Heart right ventricle (tissue), 16 donors: ENCODE measurements at regions not wholly inside any gene's neighbourhood (a gene's known extent, or its start where the extent isn't known, plus 50 kb on each side); places are given as distances from the start of the nearest gene placed in this dataset.

Experiments
- ATAC-seq, 8 donors: fragments of 200-7000 bp; cut with Tn5 transposase; one replicate each; pipeline ENCODE4 v1.9.1; 2020; ENCODE audit warnings: mild to moderate bottlenecking in 8 of 8, moderate library complexity in 8 of 8, moderate number of reproducible peaks in 1 of 8
- DNase-seq, 2 donors: peaks; one replicate each; pipeline ENCODE4 v3.0.0-alpha.2; 2020
- H3K27ac ChIP-seq, 10 donors: fragments of 200-600 bp; sonication (generic) in 2 of 10; one replicate each; pipeline versions ENCODE4 v1.5.0 to v1.8.0; 2020 to 2022; ENCODE audit warnings: mild to moderate bottlenecking in 3 of 10
- H3K27me3 ChIP-seq, 7 donors: fragments of 200-600 bp; one replicate each; pipeline ENCODE4 v1.8.0; 2021 to 2022; ENCODE audit warnings: mild to moderate bottlenecking in 2 of 7
- H3K36me3 ChIP-seq, 9 donors: fragments of 200-600 bp; sonication (generic) in 1 of 9; one replicate each; pipeline versions ENCODE4 v1.5.0 to v1.8.0; 2020 to 2022; ENCODE audit warnings: mild to moderate bottlenecking in 2 of 9
- H3K4me1 ChIP-seq, 9 donors: fragments of 200-600 bp; sonication (generic) in 1 of 9; one replicate each; pipeline versions ENCODE4 v1.5.0 to v1.8.0; 2020 to 2022; ENCODE audit warnings: mild to moderate bottlenecking in 4 of 9
- H3K4me3 ChIP-seq, 10 donors: fragments of 200-600 bp; sonication (generic) in 2 of 10; one replicate each; pipeline versions ENCODE4 v1.5.0 to v1.8.0; 2020 to 2022; ENCODE audit warnings: mild to moderate bottlenecking in 7 of 10, moderate library complexity in 2 of 10
- H3K9me3 ChIP-seq, 11 donors: fragments of 200-600 bp in 10 of 11; sonication (generic) in 2 of 11; one replicate each; pipeline versions ENCODE4 v1.5.0 to v1.8.0; 2013 to 2022; ENCODE audit warnings: mild to moderate bottlenecking in 2 of 11, control low read depth in 1 of 11, moderate library complexity in 1 of 11
- CTCF ChIP-seq, 9 donors: fragments of 200-600 bp; sonication (generic) in 2 of 9; IDR thresholded peaks; one replicate each; pipeline versions ENCODE4 v1.5.0 to v1.8.0; 2021 to 2022; ENCODE audit warnings: antibody characterized with exemption in 9 of 9, mild to moderate bottlenecking in 5 of 9, moderate library complexity in 1 of 9
- WGBS, 2 donors: extraction: QIAGEN DNeasy Blood & Tissue Kit; methylation state at CpG; one replicate each; pipeline ENCODE4 v1.1.7; 2013; ENCODE audit warnings: inconsistent platforms in 1 of 2; 5-methylcytosine and 5-hydroxymethylcytosine counted together
- intact Hi-C, 10 donors: fragments of 100-400 bp; cut with DNase I; formaldehyde crosslinking; loops; one replicate each; pipeline versions ENCODE4 v1.11.1 to v1.14.2; 2022
- donor health status: Arrhythmogenic right ventricular cardiomyopathy.
- donor health status: ischemic (EF 13 %, LVEDD 7.1; RV severe dilation, severe dysfunction).
- donor health status: healthy with polysubstance abuse.
- donor health status: DM: no; HTN: yes; CAD: no.
- donor health status: DM: no; HTN: no; CAD: no.
- donor health status: ischemic (EF 25% LVEDD 6.9; RV normal size, moderate dysfunction).
- donor health status: ischemic (EF 25% LVEDD 5.7; RV mildly dilated, moderate dysfunction).
- donor health status: healthy.
- donor health status: DM: yes; HTN: yes; CAD: no.
- donor health status: Ischemic cardiomyopathy.
- donor health status: ischemic (EF 35%, LVEDD 5.7; RV mildly dilated, moderate dysfunction).
- donor health status: nonischemic (EF 11% LVEDD 7.7; RV severe dilation, severe dysfunction).
- donor health status: DM: yes; HTN: yes; CAD: no.
- donor health status: PGD.
- donor health status: ischemic (EF 29% LVEDD 5.4; RV normal size, mild dysfunction).
- donor health status: nonischemic (EF 23%, LVEDD 6.1; RV moderate dilation, normal function).

GRCh38 chr2:10208736-10209135 lies 86.2 kb downstream of the RRM2 start:
- DNase-seq, result no peak
- no peak overlapping the region for H3K27ac ChIP-seq
- no peak for ATAC-seq
- TF ChIP-seq CTCF (IDR thresholded peaks at IDR 0.05), result no peak
- intact Hi-C loops, result no loop called here
- 94 to 95% methylated on average over 5 of the region's 5 CpGs for WGBS, 2 donors
- no peak overlapping the region for H3K4me3 ChIP-seq
- H3K4me1 ChIP-seq, result no peaks in the 10 kb centered on the region
- H3K9me3 ChIP-seq, result no peaks in the 10 kb centered on the region
- no peaks in the 10 kb centered on the region for H3K36me3 ChIP-seq
- H3K27me3 ChIP-seq, result no peaks in the 10 kb centered on the region

- intact Hi-C loops, result no loop called here
- H3K27me3 ChIP-seq, result no peaks in the 10 kb centered on the region
- H3K27ac ChIP-seq, result no peak overlapping the region
- H3K36me3 ChIP-seq, result no peaks in the 10 kb centered on the region
- ATAC-seq (no peak), DNase-seq (no peak)
- H3K9me3 ChIP-seq, result no peaks in the 10 kb centered on the region
- H3K4me1 ChIP-seq, result no peaks in the 10 kb centered on the region
- TF ChIP-seq CTCF (IDR thresholded peaks at IDR 0.05), result no peak
- H3K4me3 ChIP-seq, result no peak overlapping the region
- WGBS, 2 donors, result 93 to 94% methylated on average over 15 of the region's 15 CpGs
These were observed 86.9 kb downstream of the RRM2 start for GRCh38 chr2:10209406-10209935.

DNA sequence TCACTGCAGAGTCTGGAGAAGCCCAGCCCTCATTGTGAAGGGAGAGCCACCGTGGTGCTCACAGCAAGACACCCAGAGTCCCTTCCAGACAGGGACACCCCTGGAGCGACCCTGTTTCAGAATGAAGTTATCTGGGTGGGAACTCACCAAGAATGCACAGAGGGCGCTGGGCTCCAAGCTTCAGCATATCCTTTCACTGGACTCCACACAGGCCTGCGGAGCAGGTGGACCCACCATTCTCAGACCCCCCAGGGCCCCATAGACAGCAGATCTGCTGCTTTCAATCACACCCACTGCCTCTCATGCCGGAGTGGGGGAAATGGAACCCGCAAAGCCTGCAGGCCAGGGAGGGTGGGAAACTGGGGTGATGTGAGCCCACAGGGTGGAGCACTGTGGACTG lies 87.8 kb downstream of the RRM2 start:
- ATAC-seq (no peak), DNase-seq (no peak)
- H3K4me3 ChIP-seq, result no peak overlapping the region
- no peak overlapping the region for H3K27ac ChIP-seq
- no peaks in the 10 kb centered on the region for H3K9me3 ChIP-seq
- H3K36me3 ChIP-seq, result no peaks in the 10 kb centered on the region
- intact Hi-C loops, result no loop called here
- no peaks in the 10 kb centered on the region for H3K27me3 ChIP-seq
- TF ChIP-seq CTCF (IDR thresholded peaks at IDR 0.05), result no peak
- H3K4me1 ChIP-seq, result no peaks in the 10 kb centered on the region
- whole genome bisulfite sequencing, 2 donors, result 95 to 96% methylated on average over 6 of the region's 6 CpGs

GRCh38 chr2:10211844-10212422 lies 89.4 kb downstream of the RRM2 start:
- no peaks in the 10 kb centered on the region for H3K4me1 ChIP-seq
- ATAC-seq, result no peak
- no peaks in the 10 kb centered on the region for H3K36me3 ChIP-seq
- no peaks in the 10 kb centered on the region for H3K27me3 ChIP-seq
- no peaks in the 10 kb centered on the region for H3K9me3 ChIP-seq
- intact Hi-C loops, result no loop called here
- no peak for DNase-seq
- 96 to 99% methylated on average over 6 of the region's 6 CpGs for WGBS, 2 donors
- no peak for TF ChIP-seq CTCF (IDR thresholded peaks at IDR 0.05)
- no peak overlapping the region for H3K27ac ChIP-seq
- H3K4me3 ChIP-seq, result no peak overlapping the region
